HEK293T (cell line): ENCODE measurements at regions not wholly inside any gene's neighbourhood (a gene's known extent, or its start where the extent isn't known, plus 50 kb on each side); places are given as distances from the start of the nearest gene placed in this dataset.
"Not testable (repeated sequence)": the region's sequence is repeated elsewhere in the genome, so short reads cannot be mapped to it uniquely, and the experiment has no call there.

Experiments
- CTCF ChIA-PET: fragments of 350-600 bp; formaldehyde crosslinking; extraction: SDS; loops from one replicate; lab custom pipeline; 2021; ENCODE audit warnings: antibody characterized with exemption, inconsistent platforms; lab: Yijun Ruan, JAX
- POLR2A ChIA-PET: fragments of 350-600 bp; formaldehyde crosslinking; extraction: SDS; loops from one replicate; lab custom pipeline; 2020; ENCODE audit warnings: antibody characterized with exemption, inconsistent platforms; lab: Yijun Ruan, JAX
- DNase-seq: peaks from one replicate; pipeline ENCODE4 v3.0.0; 2012; ENCODE audit warnings: mixed read lengths; ENCODE audit errors: extremely low spot score
- ARNT ChIP-seq: fragments of 450-650 bp; IDR thresholded peaks from 2 replicates; pipeline ENCODE4 v1.6.1; 2017; ENCODE audit warnings: mild to moderate bottlenecking
- BHLHE40 ChIP-seq: fragments of 450-650 bp; IDR thresholded peaks from 2 replicates; pipeline ENCODE4 v1.6.1; 2016; ENCODE audit warnings: mild to moderate bottlenecking, moderate library complexity, borderline replicate concordance
- CTBP1 ChIP-seq: fragments of 450-650 bp; IDR thresholded peaks from 2 replicates; pipeline ENCODE4 v1.6.1; 2016; ENCODE audit warnings: borderline replicate concordance
- ELF4 ChIP-seq: fragments of 450-650 bp; IDR thresholded peaks from 2 replicates; pipeline ENCODE4 v1.6.1; 2017; ENCODE audit warnings: antibody characterized with exemption
- FOXA1 ChIP-seq: fragments of 450-650 bp; IDR thresholded peaks from 2 replicates; pipeline ENCODE4 v1.6.1; 2016; ENCODE audit warnings: mild to moderate bottlenecking
- FOXK2 ChIP-seq: fragments of 450-650 bp; IDR thresholded peaks from 2 replicates; pipeline ENCODE4 v1.6.1; 2016; ENCODE audit warnings: mild to moderate bottlenecking
- FOXM1 ChIP-seq: fragments of 450-650 bp; IDR thresholded peaks from 2 replicates; pipeline ENCODE4 v1.6.1; 2017; ENCODE audit warnings: mild to moderate bottlenecking, borderline replicate concordance
- HDGF ChIP-seq: fragments of 450-650 bp; IDR thresholded peaks from 2 replicates; pipeline ENCODE4 v1.6.1; 2017; ENCODE audit warnings: antibody characterized with exemption, borderline replicate concordance
- L3MBTL2 ChIP-seq: fragments of 450-650 bp; conservative IDR thresholded peaks from 2 replicates; pipeline ENCODE4 v1.6.1; 2016; ENCODE audit warnings: mild to moderate bottlenecking
- LEF1 ChIP-seq: fragments of 450-650 bp; IDR thresholded peaks from 2 replicates; pipeline ENCODE4 v1.6.1; 2017; ENCODE audit warnings: mild to moderate bottlenecking, borderline replicate concordance
- NFRKB ChIP-seq: fragments of 450-650 bp; IDR thresholded peaks from 2 replicates; pipeline ENCODE4 v1.6.1; 2016; ENCODE audit warnings: mild to moderate bottlenecking, moderate library complexity
- SP1 ChIP-seq: fragments of 450-650 bp; IDR thresholded peaks from 2 replicates; pipeline ENCODE4 v1.6.1; 2017
- SUZ12 ChIP-seq: fragments of 450-650 bp; IDR thresholded peaks from 2 replicates; pipeline ENCODE4 v1.6.1; 2016; ENCODE audit warnings: mild to moderate bottlenecking
- TARDBP ChIP-seq: fragments of 450-650 bp; IDR thresholded peaks from 2 replicates; pipeline ENCODE4 v1.6.1; 2016
- ZNF384 ChIP-seq: fragments of 450-650 bp; IDR thresholded peaks from 2 replicates; pipeline ENCODE4 v1.6.1; 2016
- TF ChIP-seq, protein P1 (sequence below): fragments of 450-650 bp; IDR thresholded peaks from 2 replicates; pipeline ENCODE4 v1.6.1; 2016

DNA sequence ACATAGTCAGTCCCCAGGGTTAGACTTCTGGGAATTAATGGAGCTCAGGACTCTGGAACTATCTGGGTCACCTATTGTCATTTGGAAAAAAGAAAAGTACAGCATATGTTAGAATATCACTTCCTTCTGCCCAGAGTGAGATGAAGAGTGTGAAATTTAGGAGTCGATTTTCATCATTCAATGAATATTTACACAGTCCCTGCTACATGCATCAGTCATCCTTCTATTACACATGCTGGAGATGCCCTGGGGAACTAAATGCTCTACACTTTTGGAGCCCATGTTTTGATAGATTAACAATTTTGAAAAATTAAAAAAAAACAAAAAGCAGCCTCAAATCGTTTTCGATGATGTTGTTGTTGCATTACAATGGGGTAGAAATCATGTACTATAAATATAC lies 315.4 kb downstream of the ALDH8A1 start:
- no peak for DNase-seq
- POLR2A ChIA-PET = no interaction called here
- TF ChIP-seq BHLHE40 (no peak), ZNF384 (no peak), CTBP1 (no peak), HDGF (no peak), TARDBP (no peak)
- TF ChIP-seq, protein P1, sequence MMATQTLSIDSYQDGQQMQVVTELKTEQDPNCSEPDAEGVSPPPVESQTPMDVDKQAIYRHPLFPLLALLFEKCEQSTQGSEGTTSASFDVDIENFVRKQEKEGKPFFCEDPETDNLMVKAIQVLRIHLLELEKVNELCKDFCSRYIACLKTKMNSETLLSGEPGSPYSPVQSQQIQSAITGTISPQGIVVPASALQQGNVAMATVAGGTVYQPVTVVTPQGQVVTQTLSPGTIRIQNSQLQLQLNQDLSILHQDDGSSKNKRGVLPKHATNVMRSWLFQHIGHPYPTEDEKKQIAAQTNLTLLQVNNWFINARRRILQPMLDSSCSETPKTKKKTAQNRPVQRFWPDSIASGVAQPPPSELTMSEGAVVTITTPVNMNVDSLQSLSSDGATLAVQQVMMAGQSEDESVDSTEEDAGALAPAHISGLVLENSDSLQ = no peak
- CTCF ChIA-PET = no interaction called here

DNA sequence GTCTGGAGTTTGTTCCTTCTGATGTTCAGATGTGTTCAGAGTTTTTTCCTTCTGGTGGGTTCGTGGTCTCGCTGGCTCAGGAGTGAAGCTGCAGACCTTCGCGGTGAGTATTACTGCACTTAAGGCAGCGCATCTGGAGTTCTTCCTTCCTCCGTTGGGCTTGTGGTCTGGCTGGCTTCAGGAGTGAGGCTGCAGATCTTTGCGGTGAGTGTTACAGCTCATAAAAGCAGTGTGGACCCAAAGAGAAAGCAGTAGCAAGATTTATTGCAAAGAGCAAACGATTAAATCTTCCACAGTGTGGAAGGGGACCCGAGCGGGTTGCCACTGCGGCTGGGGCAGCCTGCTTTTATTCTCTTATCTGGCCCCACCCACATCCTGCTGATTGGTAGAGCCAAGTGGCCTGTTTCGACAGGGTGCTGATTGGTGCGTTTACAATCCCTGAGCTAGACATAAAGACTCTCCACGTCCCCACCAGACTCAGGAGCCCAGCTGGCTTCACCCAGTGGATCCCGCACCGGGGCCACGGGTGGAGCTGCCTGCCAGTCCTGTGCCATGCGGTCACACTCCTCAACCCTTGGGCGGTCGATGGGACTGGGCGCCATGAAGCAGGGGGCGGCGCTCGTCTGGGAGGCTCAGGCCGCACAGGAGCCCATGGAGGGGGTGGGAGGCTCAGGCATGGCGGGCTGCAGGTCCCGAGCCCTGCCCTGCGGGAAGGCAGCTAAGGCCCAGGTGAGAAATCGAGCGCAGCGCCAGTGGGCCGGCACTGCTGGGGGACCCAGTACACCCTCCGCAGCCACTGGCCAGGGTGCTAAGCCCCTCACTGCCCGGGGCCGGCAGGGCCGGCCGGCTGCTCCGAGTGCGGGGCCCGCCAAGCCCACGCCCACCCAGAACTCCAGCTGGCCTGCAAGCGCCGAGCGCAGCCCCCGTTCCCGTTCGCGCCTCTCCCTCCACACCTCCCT lies 315.3 kb upstream of the SGK1 start:
- POLR2A ChIA-PET, DNase-seq, CTCF ChIA-PET: not testable (repeated sequence)

- CTCF ChIA-PET = interaction anchor here (0.6 to 0.7 kb wide), 2 partner anchors 458 to 473 kb away, joined by 3 read pairs; no protein-coding TSS in a partner anchor
Measured at GRCh38 chr6:134632024-134632423, 314.1 kb upstream of the SGK1 start.

GRCh38 chr6:134631398-134631924 lies 313.5 kb upstream of the SGK1 start:
- no peak for DNase-seq
- POLR2A ChIA-PET = no interaction called here
- CTCF ChIA-PET = interaction anchor here (0.6 to 0.7 kb wide), 2 partner anchors 458 to 473 kb away, joined by 3 read pairs; no protein-coding TSS in a partner anchor
- TF ChIP-seq FOXM1 = no peak
- TF ChIP-seq FOXK2 = no peak
- TF ChIP-seq NFRKB = no peak
- no peak for TF ChIP-seq BHLHE40
- no peak for TF ChIP-seq LEF1
- TF ChIP-seq, protein P1 = no peak
- no peak for TF ChIP-seq ZNF384
- TF ChIP-seq HDGF = no peak
- TF ChIP-seq FOXA1 = no peak
- TF ChIP-seq TARDBP = no peak
- TF ChIP-seq SP1 = no peak
- no peak for TF ChIP-seq ELF4

More at GRCh38 chr6:134632024-134632423, 314.1 kb upstream of the SGK1 start:
- POLR2A ChIA-PET = no interaction called here
- no peak for DNase-seq
- TF ChIP-seq FOXK2 = no peak
- TF ChIP-seq ELF4 = no peak
- no peak for TF ChIP-seq HDGF
- TF ChIP-seq LEF1 = no peak
- no peak for TF ChIP-seq BHLHE40
- TF ChIP-seq FOXM1 = no peak
- no peak for TF ChIP-seq FOXA1
- no peak for TF ChIP-seq ARNT
- TF ChIP-seq SUZ12 = no peak
- no peak for TF ChIP-seq CTBP1
- no peak for TF ChIP-seq TARDBP

DNA sequence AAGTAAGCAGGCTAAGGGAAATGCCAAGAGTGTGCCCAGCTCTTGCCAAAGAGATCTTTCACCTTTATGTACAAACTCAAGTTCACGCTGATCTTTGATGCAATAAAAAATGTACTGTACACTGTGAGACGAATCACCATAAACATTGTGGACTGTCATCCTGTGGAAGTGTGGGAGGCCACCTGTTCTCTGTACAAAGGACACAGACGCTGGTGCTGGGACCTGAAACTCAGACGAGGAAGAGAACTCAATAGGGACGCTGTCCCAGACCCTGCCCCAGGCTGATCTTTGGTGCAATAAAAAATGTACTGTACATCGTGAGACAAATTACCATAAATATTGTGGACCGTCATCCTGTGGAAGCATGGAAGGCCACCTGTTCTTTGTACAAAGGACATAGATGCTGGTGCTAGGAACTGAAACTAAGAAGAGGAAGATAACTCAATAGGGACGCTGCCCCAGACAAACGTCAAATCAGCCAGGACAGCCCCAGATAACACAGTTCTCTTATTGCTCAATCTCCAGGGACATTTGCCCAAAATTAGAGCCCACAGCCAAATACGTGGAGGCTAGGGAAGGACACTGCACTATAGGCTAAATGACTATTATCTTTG lies 312.7 kb upstream of the SGK1 start:
- DNase-seq = no peak
- TF ChIP-seq L3MBTL2 (no peak), FOXK2 (no peak), LEF1 (no peak), SP1 (no peak), FOXM1 (no peak), TARDBP (no peak), BHLHE40 (no peak), NFRKB (no peak), SUZ12 (no peak), ARNT (no peak), CTBP1 (no peak), ZNF384 (no peak), ELF4 (no peak), FOXA1 (no peak), HDGF (no peak)
- TF ChIP-seq, protein P1 = no peak
- ChIA-PET POLR2A (no interaction called here), CTCF (interaction anchor here (0.9 kb wide), 1 partner anchor 10 kb away, joined by 4 read pairs; no protein-coding TSS in a partner anchor)

DNA sequence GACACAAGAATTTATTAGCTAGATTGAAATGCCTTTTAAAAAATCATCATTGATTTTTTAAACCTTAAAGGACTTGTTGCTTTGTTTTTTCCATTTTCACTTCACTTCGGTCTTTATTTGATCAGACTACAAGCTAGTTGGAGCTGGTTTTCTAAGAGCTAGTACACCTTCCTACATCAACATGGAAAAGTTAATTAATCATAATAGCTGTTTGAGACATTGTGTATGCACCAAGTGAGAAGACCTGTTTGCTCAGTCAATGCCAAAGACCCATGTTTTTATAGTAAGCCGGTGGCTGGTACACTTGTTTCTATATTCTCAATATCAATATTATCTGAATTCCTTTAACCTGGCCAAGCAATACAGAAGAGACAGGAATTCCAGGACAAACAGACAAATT lies 310.2 kb upstream of the SGK1 start:
- POLR2A ChIA-PET = interaction anchor here (0.8 to 1.1 kb wide), 2 partner anchors 9 to 10 kb away, joined by 3 read pairs; no protein-coding TSS in a partner anchor
- CTCF ChIA-PET = interaction anchor here (0.6 to 1.7 kb wide), 2 partner anchors 12 to 434 kb away, joined by 3 to 6 read pairs; no protein-coding TSS in a partner anchor
- TF ChIP-seq FOXK2 = no peak
- TF ChIP-seq, protein P1 = no peak
- TF ChIP-seq FOXM1 = no peak
- no peak for TF ChIP-seq NFRKB
- no peak for DNase-seq
